ENCODE measurements at regions not wholly inside any gene's neighbourhood (a gene's known extent, or its start where the extent isn't known, plus 50 kb on each side); places are given as distances from the start of the nearest gene placed in this dataset.

DNA sequence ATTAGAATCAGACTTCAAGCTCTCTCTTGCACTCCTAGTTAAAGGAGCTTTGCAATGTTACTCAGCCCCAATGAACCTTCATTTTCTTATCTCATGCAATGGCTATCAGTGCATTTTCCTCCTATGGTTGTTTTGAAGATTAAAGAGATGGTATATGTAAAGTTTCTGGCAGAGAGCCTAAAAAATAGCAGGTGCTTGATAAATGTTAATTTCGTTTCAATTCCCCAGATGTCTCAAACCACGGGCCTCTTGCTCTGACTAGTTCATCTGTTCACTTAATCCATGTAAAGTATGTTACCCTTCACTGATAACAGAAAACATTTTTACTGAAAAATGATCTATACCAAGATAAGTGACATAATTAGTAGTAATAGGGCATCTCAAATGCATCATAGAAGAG, 735.4 kb upstream of the USP15 start:
- TF ChIP-seq, protein P1, sequence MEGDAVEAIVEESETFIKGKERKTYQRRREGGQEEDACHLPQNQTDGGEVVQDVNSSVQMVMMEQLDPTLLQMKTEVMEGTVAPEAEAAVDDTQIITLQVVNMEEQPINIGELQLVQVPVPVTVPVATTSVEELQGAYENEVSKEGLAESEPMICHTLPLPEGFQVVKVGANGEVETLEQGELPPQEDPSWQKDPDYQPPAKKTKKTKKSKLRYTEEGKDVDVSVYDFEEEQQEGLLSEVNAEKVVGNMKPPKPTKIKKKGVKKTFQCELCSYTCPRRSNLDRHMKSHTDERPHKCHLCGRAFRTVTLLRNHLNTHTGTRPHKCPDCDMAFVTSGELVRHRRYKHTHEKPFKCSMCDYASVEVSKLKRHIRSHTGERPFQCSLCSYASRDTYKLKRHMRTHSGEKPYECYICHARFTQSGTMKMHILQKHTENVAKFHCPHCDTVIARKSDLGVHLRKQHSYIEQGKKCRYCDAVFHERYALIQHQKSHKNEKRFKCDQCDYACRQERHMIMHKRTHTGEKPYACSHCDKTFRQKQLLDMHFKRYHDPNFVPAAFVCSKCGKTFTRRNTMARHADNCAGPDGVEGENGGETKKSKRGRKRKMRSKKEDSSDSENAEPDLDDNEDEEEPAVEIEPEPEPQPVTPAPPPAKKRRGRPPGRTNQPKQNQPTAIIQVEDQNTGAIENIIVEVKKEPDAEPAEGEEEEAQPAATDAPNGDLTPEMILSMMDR (conservative IDR thresholded peaks at IDR 0.05 in 1 of 2, IDR thresholded peaks at IDR 0.05 in 1 of 2; ENCODE audit: extremely low read depth in 1 of 2, insufficient read depth in 1 of 2, low read depth in 1 of 2, low read length in 2 of 2), result no peak
- TF ChIP-seq EZH2 (IDR thresholded peaks at IDR 0.05; ENCODE audit: borderline replicate concordance, low read length), result no peak

All from mammary epithelial cell (primary cell).